K562 (cell line): ENCODE measurements at regions not wholly inside any gene's neighbourhood (a gene's known extent, or its start where the extent isn't known, plus 50 kb on each side); places are given as distances from the start of the nearest gene placed in this dataset.

ENCODE experiments used
- ATAC-seq: fragments of 200-7000 bp; cut with Tn5 transposase; 3 replicates; pipeline ENCODE4 v1.9.1; 2020; ENCODE audit warnings: moderate library complexity
- BruUV-seq: library from RNA; stranded (reverse); fragments of 400-500 nt; replicated peaks from 2 replicates; lab custom pipeline; 2021; lab: Mats Ljungman, UMichigan
- CTCF ChIA-PET: fragments of 300-600 bp; formaldehyde crosslinking; extraction: SDS; loops from one replicate; lab custom pipeline; 2021; ENCODE audit warnings: low intra/inter-chr PET ratio; lab: Yijun Ruan, JAX
- POLR2A ChIA-PET: fragments of 300-600, 350-650 bp; sonication (Branson Sonifier 250); formaldehyde crosslinking; extraction: SDS; loops from one replicate; lab custom pipeline; 2021; ENCODE audit warnings: antibody characterized with exemption, inconsistent platforms; lab: Yijun Ruan, JAX
- DNase-seq, 4 experiments: peaks; one replicate each; pipeline versions ENCODE4 v3.0.0 to v3.0.0-alpha.2; 2011 to 2018; ENCODE audit warnings: low spot score in 3 of 4, mixed read lengths in 3 of 4; ENCODE audit errors: extremely low read depth in 1 of 4
- FAIRE-seq: peaks from 2 replicates; lab custom pipeline; 2011; peaks lifted over from hg19 to GRCh38; lab: Jason Lieb, UNC
- H2AFZ ChIP-seq: 2 replicates; pipeline ENCODE4 v1.6.0; 2011; ENCODE audit warnings: low read depth, low read length, control low read depth, inconsistent platforms
- H3K27ac ChIP-seq: fragments of 200-600 bp; 3 replicates; pipeline ENCODE4 v1.8.0; 2011; ENCODE audit warnings: low read depth, mild to moderate bottlenecking, control low read depth, inconsistent platforms, low read length, moderate library complexity, mixed read lengths; ENCODE audit errors: extremely low read depth
- H3K27me3 ChIP-seq, 2 experiments: fragments of 300-600 bp in 1 of 2; 2 replicates in 1 of 2; 3 replicates in 1 of 2; pipeline versions ENCODE4 v1.6.0 to v1.8.0; 2011; ENCODE audit warnings: inconsistent platforms in 2 of 2, low read length in 2 of 2, mild to moderate bottlenecking in 1 of 2, mixed read lengths in 1 of 2, moderate library complexity in 1 of 2; ENCODE audit not compliant: control insufficient read depth in 2 of 2, insufficient read depth in 2 of 2
- H3K36me3 ChIP-seq: fragments of 300-600 bp; 3 replicates; pipeline ENCODE4 v1.8.0; 2011; ENCODE audit warnings: mild to moderate bottlenecking, low read length, inconsistent platforms; ENCODE audit not compliant: control insufficient read depth, insufficient read depth
- H3K4me1 ChIP-seq, 2 experiments: fragments of 200-600 bp in 1 of 2; replicated peaks in 1 of 2; 2 replicates in 1 of 2; 3 replicates in 1 of 2; pipeline versions ENCODE4 v1.5.1 to v1.8.0; 2011; ENCODE audit warnings: inconsistent platforms in 2 of 2, low read length in 2 of 2, mild to moderate bottlenecking in 1 of 2, mixed read lengths in 1 of 2, moderate library complexity in 1 of 2; ENCODE audit not compliant: control insufficient read depth in 2 of 2, insufficient read depth in 2 of 2
- H3K4me2 ChIP-seq: 2 replicates; pipeline ENCODE4 v1.6.1; 2011; ENCODE audit warnings: low read length, control low read depth, inconsistent platforms, mixed read lengths; ENCODE audit not compliant: insufficient read depth
- H3K4me3 ChIP-seq: fragments of 200-600 bp; sonication (generic), shearing (Covaris generic); 2 replicates; pipeline ENCODE4 v1.5.1; 2016; ENCODE audit warnings: control low read depth, inconsistent platforms
- H3K79me2 ChIP-seq: fragments of 200-600 bp; 3 replicates; pipeline ENCODE4 v1.8.0; 2011; ENCODE audit warnings: low read length, inconsistent platforms; ENCODE audit not compliant: control insufficient read depth, insufficient read depth
- H3K9ac ChIP-seq, 2 experiments: 2 replicates each; pipeline versions ENCODE4 v1.6.0 to v1.6.1; 2011; ENCODE audit warnings: low read depth in 2 of 2, low read length in 2 of 2, control low read depth in 1 of 2, inconsistent platforms in 1 of 2, mild to moderate bottlenecking in 1 of 2, mixed read lengths in 1 of 2; ENCODE audit not compliant: insufficient read depth in 1 of 2
- H3K9me1 ChIP-seq: one replicate; pipeline ENCODE4 v1.6.0; 2011; ENCODE audit warnings: inconsistent platforms, mild to moderate bottlenecking, low read length, moderate library complexity; ENCODE audit not compliant: control insufficient read depth, insufficient read depth
- H3K9me3 ChIP-seq: replicated peaks from 2 replicates; pipeline ENCODE4 v1.5.1; 2011; ENCODE audit warnings: low read depth, low read length, inconsistent platforms; ENCODE audit not compliant: control insufficient read depth, insufficient read depth
- H4K20me1 ChIP-seq: replicated peaks from 2 replicates; pipeline ENCODE4 v1.6.1; 2011; ENCODE audit warnings: low read length, inconsistent platforms, mixed read lengths; ENCODE audit not compliant: control insufficient read depth, insufficient read depth
- CSDE1 ChIP-seq, 2 experiments: fragments of 450-650 bp; IDR thresholded peaks; 2 replicates each; pipeline ENCODE4 v1.6.1; 2016; ENCODE audit warnings: mild to moderate bottlenecking in 1 of 2
- FOXJ2 ChIP-seq: fragments of 200-800 bp; sonication (Bioruptor generic); IDR thresholded peaks from 2 replicates; pipeline ENCODE4 v1.6.1; 2016; ENCODE audit warnings: missing genetic modification characterization, missing compliant biosample characterization
- HDAC6 ChIP-seq: IDR thresholded peaks from 2 replicates; pipeline ENCODE4 v1.6.1; 2012; ENCODE audit warnings: low read depth, mild to moderate bottlenecking, control low read depth, inconsistent platforms, low read length, moderate library complexity
- HNRNPUL1 ChIP-seq: fragments of 200-400 bp; formaldehyde crosslinking; IDR thresholded peaks from 2 replicates; pipeline ENCODE4 v1.6.1; 2017; ENCODE audit warnings: low read length
- KAT2B ChIP-seq: IDR thresholded peaks from one replicate; pipeline ENCODE4 v1.6.1; 2012; ENCODE audit warnings: low read depth, mild to moderate bottlenecking, control low read depth, inconsistent platforms, low read length, moderate library complexity
- NCOA6 ChIP-seq: fragments of 450-650 bp; IDR thresholded peaks from 2 replicates; pipeline ENCODE4 v1.6.1; 2017; ENCODE audit warnings: mild to moderate bottlenecking
- PATZ1 ChIP-seq: fragments of 250-450 bp; sonication (Bioruptor Pico); IDR thresholded peaks from 2 replicates; pipeline ENCODE4 v1.5.0; 2020; ENCODE audit warnings: mild to moderate bottlenecking, borderline replicate concordance
- POLR2B ChIP-seq: fragments of 450-650 bp; IDR thresholded peaks from 2 replicates; pipeline ENCODE4 v1.6.1; 2018; ENCODE audit warnings: low read depth; ENCODE audit not compliant: partially characterized antibody
- RCOR1 ChIP-seq, 2 experiments: IDR thresholded peaks; 2 replicates each; pipeline ENCODE4 v1.6.1; 2012; ENCODE audit warnings: low read depth in 2 of 2, low read length in 2 of 2, borderline replicate concordance in 1 of 2, improper control_type of control experiment in 1 of 2
- RHOXF2B ChIP-seq: fragments of 250-450 bp; sonication (Bioruptor Pico); conservative IDR thresholded peaks from 2 replicates; pipeline ENCODE4 v1.5.1; 2021
- SETDB1 ChIP-seq: IDR thresholded peaks from one replicate; pipeline ENCODE4 v1.6.1; 2012; ENCODE audit warnings: low read length, control low read depth, inconsistent platforms
- SMARCC2 ChIP-seq: fragments of 450-650 bp; IDR thresholded peaks from 2 replicates; pipeline ENCODE4 v1.6.1; 2017; ENCODE audit warnings: antibody characterized with exemption, moderate library complexity, mild to moderate bottlenecking, low read depth
- SP1 ChIP-seq: sonication (generic); formaldehyde crosslinking; IDR thresholded peaks from 2 replicates; pipeline ENCODE4 v1.8.1; 2022; ENCODE audit warnings: mild to moderate bottlenecking, missing genetic modification reagents
- TEAD4 ChIP-seq, 2 experiments: sonication (generic) in 1 of 2; formaldehyde crosslinking in 1 of 2; IDR thresholded peaks; 2 replicates each; pipeline versions ENCODE4 v1.6.1 to v1.8.0; 2012 to 2022; ENCODE audit warnings: borderline replicate concordance in 1 of 2, inconsistent platforms in 1 of 2, low read length in 1 of 2, mild to moderate bottlenecking in 1 of 2, missing genetic modification reagents in 1 of 2
- TGIF2 ChIP-seq: sonication (generic); formaldehyde crosslinking; IDR thresholded peaks from 2 replicates; pipeline ENCODE4 v1.8.1; 2022; ENCODE audit warnings: mild to moderate bottlenecking, missing genetic modification reagents, moderate library complexity
- ZBTB33 ChIP-seq: sonication (generic); formaldehyde crosslinking; IDR thresholded peaks from 2 replicates; pipeline ENCODE4 v1.8.1; 2023; ENCODE audit warnings: mild to moderate bottlenecking, missing genetic modification reagents
- ZBTB8A ChIP-seq: fragments of 450-650 bp; IDR thresholded peaks from 2 replicates; pipeline ENCODE4 v1.6.1; 2018; ENCODE audit warnings: mild to moderate bottlenecking, moderate library complexity; ENCODE audit not compliant: partially characterized antibody
- ZSCAN29 ChIP-seq: fragments of 450-650 bp; IDR thresholded peaks from 2 replicates; pipeline ENCODE4 v1.6.1; 2017
- WGBS: fragments of 100-300 bp; shearing (Covaris generic); methylation state at CpG from one replicate; pipeline ENCODE4 v1.1.6; 2016; ENCODE audit warnings: low coverage, mixed read lengths; ENCODE audit not compliant: insufficient coverage; ENCODE audit errors: missing lambda C conversion rate; 5-methylcytosine and 5-hydroxymethylcytosine counted together
- in situ Hi-C: fragments of 300-500 bp; cut with MboI; formaldehyde crosslinking; loops from 4 replicates; pipeline ENCODE4 v1.15.0; 2018; ENCODE audit warnings: inconsistent platforms, mixed read lengths
- intact Hi-C: fragments of 100-400 bp; cut with micrococcal nuclease; formaldehyde crosslinking; loops from 2 replicates; pipeline ENCODE4 v1.14.2; 2022
- TF ChIP-seq, protein P1 (sequence below): fragments of 200-800 bp; sonication (Bioruptor generic); IDR thresholded peaks from 2 replicates; pipeline ENCODE4 v1.6.1; 2017; ENCODE audit warnings: missing genetic modification characterization, missing compliant biosample characterization

DNA sequence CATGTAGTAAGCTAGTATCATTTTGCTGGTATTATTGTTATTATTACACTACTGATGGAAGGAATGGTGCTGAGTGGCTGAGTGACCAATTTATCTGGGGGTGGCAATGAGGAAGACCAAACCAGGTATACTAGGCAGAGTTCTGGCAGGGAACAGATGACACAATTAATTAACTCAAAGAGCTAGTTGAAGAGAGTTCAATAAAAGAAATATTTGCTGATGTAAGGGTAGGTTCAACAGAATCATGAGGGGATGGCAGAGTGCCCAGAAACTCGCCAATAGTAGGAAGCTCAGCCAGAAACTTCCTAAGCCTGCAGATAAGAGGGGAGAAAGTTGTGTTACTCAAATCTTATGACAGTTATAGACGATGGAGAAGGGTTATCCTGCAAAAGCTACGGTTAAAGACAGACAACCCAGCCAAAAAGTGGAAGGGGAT is 352.5 kb downstream of the KCNJ2 start:
- no peaks in the 10 kb centered on the region for H3K4me1 ChIP-seq
- CTCF ChIA-PET = no interaction called here
- no peaks in the 10 kb centered on the region for H3K79me2 ChIP-seq
- H4K20me1 ChIP-seq = no peaks in the 10 kb centered on the region
- TF ChIP-seq SP1 (CRISPR knock-in tag) (no peak), TEAD4 (IDR thresholded peaks at IDR 0.05; ENCODE audit: low read length) (no peak), TEAD4 (CRISPR knock-in tag; IDR thresholded peaks at IDR 0.05; ENCODE audit: borderline replicate concordance) (no peak), HNRNPUL1 (no peak), RCOR1 (IDR thresholded peaks at IDR 0.05; ENCODE audit: borderline replicate concordance in 1 of 2, low read depth in 2 of 2, low read length in 2 of 2) (no peak), NCOA6 (no peak), ZBTB8A (no peak), KAT2B (no peak), HDAC6 (no peak), POLR2B (no peak), FOXJ2 (tag) (no peak), ZBTB33 (CRISPR knock-in tag) (no peak), SETDB1 (no peak), SMARCC2 (no peak), ZSCAN29 (no peak), TGIF2 (CRISPR knock-in tag) (no peak), RHOXF2B (CRISPR knock-in tag) (no peak), CSDE1 (IDR thresholded peaks at IDR 0.05) (no peak), PATZ1 (no peak)
- TF ChIP-seq, protein P1, sequence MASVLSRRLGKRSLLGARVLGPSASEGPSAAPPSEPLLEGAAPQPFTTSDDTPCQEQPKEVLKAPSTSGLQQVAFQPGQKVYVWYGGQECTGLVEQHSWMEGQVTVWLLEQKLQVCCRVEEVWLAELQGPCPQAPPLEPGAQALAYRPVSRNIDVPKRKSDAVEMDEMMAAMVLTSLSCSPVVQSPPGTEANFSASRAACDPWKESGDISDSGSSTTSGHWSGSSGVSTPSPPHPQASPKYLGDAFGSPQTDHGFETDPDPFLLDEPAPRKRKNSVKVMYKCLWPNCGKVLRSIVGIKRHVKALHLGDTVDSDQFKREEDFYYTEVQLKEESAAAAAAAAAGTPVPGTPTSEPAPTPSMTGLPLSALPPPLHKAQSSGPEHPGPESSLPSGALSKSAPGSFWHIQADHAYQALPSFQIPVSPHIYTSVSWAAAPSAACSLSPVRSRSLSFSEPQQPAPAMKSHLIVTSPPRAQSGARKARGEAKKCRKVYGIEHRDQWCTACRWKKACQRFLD = no peak
- TF ChIP-seq, all 486 proteins: peak for 0
- DNase-seq (no peak), ATAC-seq (no peak), FAIRE-seq (no peak)
- Histone ChIP-seq H3K9me3 (no peaks in the 10 kb centered on the region), H3K36me3 (no peaks in the 10 kb centered on the region), H3K4me2 (no peak overlapping the region), H3K27ac (no peak overlapping the region), H3K9ac (no peak overlapping the region), H3K4me3 (no peak overlapping the region), H3K27me3 (no peaks in the 10 kb centered on the region), H2AFZ (no peak overlapping the region), H3K9me1 (no peaks in the 10 kb centered on the region)
- BruUV-seq = no TSS peak
- in situ Hi-C loops (no loop called here), intact Hi-C loops (no loop called here)
- 3% methylated on average over 3 of the region's 3 CpGs for WGBS
- POLR2A ChIA-PET = no interaction called here
